DOHH2 (cell line): ENCODE measurements at regions not wholly inside any gene's neighbourhood (a gene's known extent, or its start where the extent isn't known, plus 50 kb on each side); places are given as distances from the start of the nearest gene placed in this dataset.

Experiments
- H3F3A ChIP-seq: fragments of 200-600 bp; sonication (generic), shearing (Covaris generic); 2 replicates; pipeline ENCODE4 v1.6.0; 2016; ENCODE audit warnings: antibody characterized with exemption, mild to moderate bottlenecking; ENCODE audit not compliant: control insufficient read depth, insufficient read depth
- H3K27ac ChIP-seq: fragments of 200-600 bp; sonication (generic); 2 replicates; pipeline ENCODE4 v1.5.1; 2014; ENCODE audit warnings: low read depth, mild to moderate bottlenecking, low read length, moderate library complexity
- H3K27me3 ChIP-seq: fragments of 200-600 bp; sonication (generic); 2 replicates; pipeline ENCODE4 v1.6.1; 2014; ENCODE audit warnings: mild to moderate bottlenecking, low read length, mixed read lengths; ENCODE audit not compliant: control insufficient read depth
- H3K36me3 ChIP-seq: fragments of 200-600 bp; sonication (generic); 2 replicates; pipeline ENCODE4 v1.6.1; 2014; ENCODE audit warnings: mild to moderate bottlenecking, low read length, moderate library complexity, mixed read lengths; ENCODE audit not compliant: control insufficient read depth
- H3K4me1 ChIP-seq: fragments of 200-600 bp; sonication (generic); 2 replicates; pipeline ENCODE4 v1.6.1; 2014; ENCODE audit warnings: mild to moderate bottlenecking, low read length, mixed read lengths; ENCODE audit not compliant: control insufficient read depth
- H3K4me2 ChIP-seq: fragments of 200-600 bp; sonication (generic); 2 replicates; pipeline ENCODE4 v1.6.0; 2014; ENCODE audit warnings: mild to moderate bottlenecking, low read length, moderate library complexity
- H3K4me3 ChIP-seq: fragments of 200-600 bp; sonication (generic); 2 replicates; pipeline ENCODE4 v1.5.1; 2014; ENCODE audit warnings: mild to moderate bottlenecking, low read length, mixed read lengths
- H3K79me2 ChIP-seq: fragments of 200-600 bp; sonication (generic); 2 replicates; pipeline ENCODE4 v1.6.1; 2014; ENCODE audit warnings: mild to moderate bottlenecking, low read length, mixed read lengths; ENCODE audit not compliant: control insufficient read depth
- H3K9me2 ChIP-seq: fragments of 200-600 bp; sonication (generic); replicated peaks from 2 replicates; pipeline ENCODE4 v1.6.1; 2014; ENCODE audit warnings: mild to moderate bottlenecking, low read length, mixed read lengths; ENCODE audit not compliant: control insufficient read depth
- H3K9me3 ChIP-seq: fragments of 200-600 bp; sonication (generic); 2 replicates; pipeline ENCODE4 v1.6.1; 2014; ENCODE audit warnings: antibody characterized with exemption, low read length, mixed read lengths; ENCODE audit not compliant: control insufficient read depth, insufficient read depth
- H4K20me1 ChIP-seq: fragments of 200-600 bp; sonication (generic); 2 replicates; pipeline ENCODE4 v1.6.0; 2014; ENCODE audit warnings: low read depth, mild to moderate bottlenecking, antibody characterized with exemption, low read length, moderate library complexity; ENCODE audit not compliant: control insufficient read depth, insufficient read depth
- CTCF ChIP-seq: fragments of 200-600 bp; sonication (generic); IDR thresholded peaks from one replicate; pipeline ENCODE4 v1.5.1; 2014; ENCODE audit warnings: antibody characterized with exemption, mild to moderate bottlenecking, low read depth, low read length; ENCODE audit not compliant: poor library complexity, severe bottlenecking
- EZH2phosphoT487 ChIP-seq: fragments of 200-600 bp; sonication (generic); IDR thresholded peaks from 2 replicates; pipeline ENCODE4 v1.6.1; 2017; ENCODE audit warnings: borderline replicate concordance, mild to moderate bottlenecking, antibody characterized with exemption, low read length, moderate library complexity, mixed read lengths

DNA sequence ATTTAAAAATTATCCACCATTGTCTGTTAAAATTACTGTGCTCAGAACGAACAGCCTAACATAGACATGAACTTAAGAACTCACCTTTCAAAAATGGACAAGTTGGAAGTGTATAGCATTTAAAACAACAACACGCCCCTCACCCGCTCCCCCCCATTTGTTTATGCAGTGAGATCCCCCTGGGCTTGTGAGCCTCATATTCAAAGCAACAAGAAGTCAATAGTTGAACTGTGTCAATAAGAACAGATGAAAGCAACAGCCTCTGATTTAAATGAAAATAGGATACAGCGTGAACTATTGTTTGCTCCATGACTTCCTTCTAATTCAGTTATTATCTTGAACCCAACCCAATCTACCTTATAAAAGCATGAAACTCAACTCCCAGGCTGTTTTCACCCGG is 314.2 kb downstream of the BLID start:
- H3K27ac ChIP-seq: no peak overlapping the region
- no peaks in the 10 kb centered on the region for H3K27me3 ChIP-seq
- H3K4me3 ChIP-seq: no peak overlapping the region
- no peaks in the 10 kb centered on the region for H4K20me1 ChIP-seq
- no peaks in the 10 kb centered on the region for H3K4me1 ChIP-seq
- H3K36me3 ChIP-seq: no peaks in the 10 kb centered on the region
- no peaks in the 10 kb centered on the region for H3K79me2 ChIP-seq
- H3K4me2 ChIP-seq: no peak overlapping the region
- TF ChIP-seq CTCF (no peak), EZH2phosphoT487 (no peak)
- H3F3A ChIP-seq: no peaks in the 10 kb centered on the region
- H3K9me3 ChIP-seq: no peaks in the 10 kb centered on the region
- no peaks in the 10 kb centered on the region for H3K9me2 ChIP-seq

GRCh38 chr11:121801394-121801748 is 314.6 kb downstream of the BLID start:
- Histone ChIP-seq H4K20me1 (no peaks in the 10 kb centered on the region), H3K27me3 (no peaks in the 10 kb centered on the region), H3K9me2 (no peaks in the 10 kb centered on the region), H3K4me3 (no peak overlapping the region), H3K27ac (no peak overlapping the region), H3K4me2 (no peak overlapping the region), H3K4me1 (no peaks in the 10 kb centered on the region), H3K79me2 (no peaks in the 10 kb centered on the region), H3K36me3 (no peaks in the 10 kb centered on the region), H3K9me3 (no peaks in the 10 kb centered on the region), H3F3A (no peaks in the 10 kb centered on the region)
- TF ChIP-seq CTCF: no peak
- TF ChIP-seq EZH2phosphoT487: no peak

GRCh38 chr11:121800731-121801393 is 315.2 kb downstream of the BLID start:
- Histone ChIP-seq H3F3A (no peaks in the 10 kb centered on the region), H3K79me2 (no peaks in the 10 kb centered on the region), H3K9me3 (no peaks in the 10 kb centered on the region), H3K4me2 (no peak overlapping the region), H3K4me3 (no peak overlapping the region), H3K36me3 (no peaks in the 10 kb centered on the region), H3K9me2 (no peaks in the 10 kb centered on the region), H4K20me1 (no peaks in the 10 kb centered on the region), H3K4me1 (no peaks in the 10 kb centered on the region), H3K27ac (no peak overlapping the region), H3K27me3 (no peaks in the 10 kb centered on the region)
- TF ChIP-seq CTCF: no peak
- no peak for TF ChIP-seq EZH2phosphoT487

DNA sequence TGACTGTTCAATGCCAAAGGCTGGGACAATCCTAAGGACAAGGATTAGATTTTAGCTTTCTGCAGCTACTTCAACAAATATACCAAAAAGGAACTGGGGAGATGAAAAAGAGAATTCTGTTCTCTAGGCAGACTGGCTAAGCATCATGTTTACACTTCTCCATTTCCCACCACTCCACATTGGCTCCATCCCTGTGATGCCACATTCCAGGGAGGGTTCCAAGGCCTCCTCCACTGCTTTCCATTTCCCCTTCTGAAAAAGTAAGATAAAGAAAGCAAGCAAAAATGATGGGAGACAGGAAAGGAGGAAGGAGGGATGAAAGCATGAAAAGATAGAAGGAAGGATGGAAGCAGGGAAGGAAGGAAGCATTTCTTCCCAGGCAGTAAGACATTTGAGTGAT is 315.8 kb downstream of the BLID start:
- H3K4me2 ChIP-seq: no peak overlapping the region
- TF ChIP-seq CTCF: no peak
- TF ChIP-seq EZH2phosphoT487: no peak
- no peak overlapping the region for H3K4me3 ChIP-seq
- H4K20me1 ChIP-seq: no peaks in the 10 kb centered on the region
- no peaks in the 10 kb centered on the region for H3K9me2 ChIP-seq
- no peaks in the 10 kb centered on the region for H3K79me2 ChIP-seq
- H3K27ac ChIP-seq: no peak overlapping the region
- H3K36me3 ChIP-seq: no peaks in the 10 kb centered on the region
- no peaks in the 10 kb centered on the region for H3F3A ChIP-seq
- H3K27me3 ChIP-seq: no peaks in the 10 kb centered on the region
- no peaks in the 10 kb centered on the region for H3K4me1 ChIP-seq
- H3K9me3 ChIP-seq: no peaks in the 10 kb centered on the region
